ENCODE measurements at regions not wholly inside any gene's neighbourhood (a gene's known extent, or its start where the extent isn't known, plus 50 kb on each side); places are given as distances from the start of the nearest gene placed in this dataset.

DNA sequence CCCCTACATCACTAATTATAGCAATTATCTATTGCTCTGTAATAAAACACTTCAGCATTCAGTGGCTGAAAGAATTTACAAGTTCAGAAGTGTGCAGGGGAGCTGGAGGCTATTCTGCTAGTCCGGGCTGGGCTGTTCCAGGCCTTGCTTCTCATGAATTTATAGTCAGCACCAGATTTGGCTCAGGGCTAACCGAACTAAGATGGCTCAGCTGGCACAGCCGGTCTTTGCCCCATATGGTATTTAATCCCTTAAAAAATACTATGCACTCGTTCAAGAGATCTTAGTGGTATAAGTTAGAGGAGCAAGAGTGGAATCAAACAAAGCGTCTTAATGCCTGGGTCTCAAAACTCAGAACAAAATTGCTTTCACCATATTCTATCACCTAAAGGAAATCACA, 932.9 kb downstream of the XPNPEP1 start:
- no peak for TF ChIP-seq CTCF (IDR thresholded peaks at IDR 0.05; ENCODE audit: insufficient read depth, low read length, poor library complexity, severe bottlenecking)
- no peak overlapping the region for H3K4me3 ChIP-seq (ENCODE audit: low read depth, low read length)
- DNase-seq (ENCODE audit: low read depth): no peak
- H3K36me3 ChIP-seq (ENCODE audit: control insufficient read depth, insufficient read depth, low read length): no peaks in the 10 kb centered on the region
- no peaks in the 10 kb centered on the region for H3K27me3 ChIP-seq (ENCODE audit: control insufficient read depth, insufficient read depth, low read length)

DNA sequence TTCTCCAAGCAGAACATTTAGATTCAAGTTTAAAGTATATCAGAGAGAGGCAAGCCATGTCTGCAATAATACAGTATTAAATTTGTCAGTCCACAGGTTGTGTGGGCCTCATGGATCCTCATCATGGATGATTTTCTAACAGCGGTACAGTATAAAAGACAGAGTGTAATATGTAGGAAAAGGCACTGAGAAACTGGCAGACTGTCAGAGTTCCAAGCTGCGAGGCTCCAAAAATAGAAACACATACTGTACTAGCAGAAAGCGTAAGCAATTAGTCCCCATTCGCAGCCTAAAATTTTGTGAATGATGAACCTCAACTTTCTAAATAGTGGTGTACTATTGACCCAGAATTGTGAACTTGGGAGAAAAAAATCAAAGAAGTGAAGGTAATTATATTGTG, 933.3 kb downstream of the XPNPEP1 start:
- Histone ChIP-seq H3K27me3 (ENCODE audit: control insufficient read depth, insufficient read depth, low read length) (no peaks in the 10 kb centered on the region), H3K4me3 (ENCODE audit: low read depth, low read length) (no peak overlapping the region), H3K36me3 (ENCODE audit: control insufficient read depth, insufficient read depth, low read length) (no peaks in the 10 kb centered on the region)
- no peak for TF ChIP-seq CTCF (IDR thresholded peaks at IDR 0.05; ENCODE audit: insufficient read depth, low read length, poor library complexity, severe bottlenecking)
- DNase-seq (ENCODE audit: low read depth): no peak

GRCh38 chr10:108982159-108982558, 941.2 kb downstream of the XPNPEP1 start:
- Histone ChIP-seq H3K4me3 (ENCODE audit: low read depth, low read length) (no peak overlapping the region), H3K27me3 (ENCODE audit: control insufficient read depth, insufficient read depth, low read length) (no peaks in the 10 kb centered on the region), H3K36me3 (ENCODE audit: control insufficient read depth, insufficient read depth, low read length) (no peaks in the 10 kb centered on the region)
- no peak for TF ChIP-seq CTCF (IDR thresholded peaks at IDR 0.05; ENCODE audit: insufficient read depth, low read length, poor library complexity, severe bottlenecking)
- DNase-seq (ENCODE audit: low read depth): no peak

GRCh38 chr10:108980869-108981268, 942.4 kb downstream of the XPNPEP1 start:
- H3K4me3 ChIP-seq (ENCODE audit: low read depth, low read length): no peak overlapping the region
- H3K27me3 ChIP-seq (ENCODE audit: control insufficient read depth, insufficient read depth, low read length): no peaks in the 10 kb centered on the region
- no peak for TF ChIP-seq CTCF (IDR thresholded peaks at IDR 0.05; ENCODE audit: insufficient read depth, low read length, poor library complexity, severe bottlenecking)
- no peaks in the 10 kb centered on the region for H3K36me3 ChIP-seq (ENCODE audit: control insufficient read depth, insufficient read depth, low read length)
- no peak for DNase-seq (ENCODE audit: low read depth)

DNA sequence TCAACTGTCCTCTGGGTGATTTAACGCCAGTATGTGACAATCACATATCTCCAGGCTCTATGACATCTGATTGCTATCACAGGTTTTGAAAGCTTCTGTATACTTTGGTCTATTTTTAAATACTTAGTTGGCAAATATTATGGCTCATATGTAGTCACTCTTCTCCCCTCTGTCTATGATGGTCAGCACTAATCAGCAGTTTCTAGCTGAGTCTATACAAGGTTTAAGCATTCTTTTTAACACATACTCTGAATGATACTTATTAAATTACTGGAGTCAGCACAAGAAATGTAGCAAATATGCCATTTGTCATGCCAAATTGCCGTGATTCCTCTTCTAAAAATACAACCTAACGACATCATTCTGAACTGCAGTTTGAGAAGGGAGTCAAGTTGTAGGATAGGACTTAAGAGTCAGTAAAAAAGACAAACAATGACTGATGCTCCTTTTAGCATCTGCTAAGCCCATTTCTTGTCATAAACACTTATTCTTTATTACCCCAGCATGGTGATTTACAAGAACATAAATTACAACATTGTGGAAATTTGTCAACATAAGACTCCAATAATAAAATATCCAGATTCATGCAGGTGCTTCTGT, 947.8 kb downstream of the XPNPEP1 start:
- DNase-seq (ENCODE audit: low read depth): no peak
- Histone ChIP-seq H3K27me3 (ENCODE audit: control insufficient read depth, insufficient read depth, low read length) (no peaks in the 10 kb centered on the region), H3K4me3 (ENCODE audit: low read depth, low read length) (no peak overlapping the region), H3K36me3 (ENCODE audit: control insufficient read depth, insufficient read depth, low read length) (no peaks in the 10 kb centered on the region)
- TF ChIP-seq CTCF (IDR thresholded peaks at IDR 0.05; ENCODE audit: insufficient read depth, low read length, poor library complexity, severe bottlenecking): no peak

DNA sequence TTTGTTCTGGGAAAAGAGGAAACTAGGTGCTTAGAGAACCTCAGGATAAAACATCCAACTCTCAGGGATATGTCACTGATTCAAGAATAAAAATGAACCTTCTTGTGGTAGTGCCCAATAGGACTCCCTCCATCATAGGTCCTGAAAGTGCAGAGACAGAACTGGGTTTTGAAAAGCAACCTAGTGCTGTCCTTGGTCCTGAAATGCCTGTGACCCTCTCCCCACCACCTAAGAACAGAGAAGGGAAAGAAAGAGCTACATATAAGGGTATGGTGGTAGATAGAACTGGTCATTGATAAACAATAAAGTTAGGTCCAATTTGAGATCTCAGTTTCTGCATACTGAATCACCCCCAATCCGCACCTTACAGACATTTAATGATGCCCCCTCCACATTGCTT, 953.3 kb downstream of the XPNPEP1 start:
- no peak for TF ChIP-seq CTCF (IDR thresholded peaks at IDR 0.05; ENCODE audit: insufficient read depth, low read length, poor library complexity, severe bottlenecking)
- no peak overlapping the region for H3K4me3 ChIP-seq (ENCODE audit: low read depth, low read length)
- no peaks in the 10 kb centered on the region for H3K27me3 ChIP-seq (ENCODE audit: control insufficient read depth, insufficient read depth, low read length)
- DNase-seq (ENCODE audit: low read depth): no peak
- no peaks in the 10 kb centered on the region for H3K36me3 ChIP-seq (ENCODE audit: control insufficient read depth, insufficient read depth, low read length)
